ENCODE measurements at regions not wholly inside any gene's neighbourhood (a gene's known extent, or its start where the extent isn't known, plus 50 kb on each side); places are given as distances from the start of the nearest gene placed in this dataset.

- no peak for TF ChIP-seq CTCF (IDR thresholded peaks at IDR 0.05)
- no peak for TF ChIP-seq POLR2A (IDR thresholded peaks at IDR 0.05)
- TF ChIP-seq POLR2AphosphoS5 (IDR thresholded peaks at IDR 0.05), result no peak
These were observed 782.0 kb downstream of the SLITRK1 start for GRCh38 chr13:83100237-83100636.
